ENCODE measurements at regions not wholly inside any gene's neighbourhood (a gene's known extent, or its start where the extent isn't known, plus 50 kb on each side); places are given as distances from the start of the nearest gene placed in this dataset.

- intact Hi-C loops (cut with DNase I; ENCODE audit: low total_unique reads) = no loop called here
- 97 to 100% methylated on average over 1 of the region's 1 CpG for WGBS, 2 donors
- TF ChIP-seq CTCF (IDR thresholded peaks at IDR 0.05) = no peak
- TF ChIP-seq POLR2A (IDR thresholded peaks at IDR 0.05) = no peak
- no peak overlapping the region for H3K4me3 ChIP-seq (ENCODE audit: low read depth, poor library complexity, severe bottlenecking)
- no peak for DNase-seq (ENCODE audit: low spot score in 2 of 2)
These were observed 352.1 kb downstream of the RBM43 start for GRCh38 chr2:150909613-150910012.

- intact Hi-C loops (cut with DNase I; ENCODE audit: low total_unique reads) = no loop called here
- TF ChIP-seq POLR2A (IDR thresholded peaks at IDR 0.05) = no peak
- no peak for TF ChIP-seq CTCF (IDR thresholded peaks at IDR 0.05)
- DNase-seq (ENCODE audit: low spot score in 2 of 2) = no peak
These were observed 352.6 kb downstream of the RBM43 start for GRCh38 chr2:150909090-150909489.

GRCh38 chr2:150907466-150907865 is 354.2 kb downstream of the RBM43 start:
- intact Hi-C loops (cut with DNase I; ENCODE audit: low total_unique reads) = no loop called here
- no peak overlapping the region for H3K4me3 ChIP-seq (ENCODE audit: low read depth, poor library complexity, severe bottlenecking)
- no peak for DNase-seq (ENCODE audit: low spot score in 2 of 2)
- TF ChIP-seq POLR2A (IDR thresholded peaks at IDR 0.05) (no peak), CTCF (IDR thresholded peaks at IDR 0.05) (no peak)
- 70 to 79% methylated on average over 4 of the region's 4 CpGs for WGBS, 2 donors

More at GRCh38 chr2:150909090-150909489, 352.6 kb downstream of the RBM43 start:
- no peak overlapping the region for H3K4me3 ChIP-seq (ENCODE audit: low read depth, poor library complexity, severe bottlenecking)

GRCh38 chr2:150903461-150903860 is 358.2 kb downstream of the RBM43 start:
- 80 to 83% methylated on average over 3 of the region's 3 CpGs for WGBS, 2 donors
- TF ChIP-seq POLR2A (IDR thresholded peaks at IDR 0.05) (no peak), CTCF (IDR thresholded peaks at IDR 0.05) (no peak)
- intact Hi-C loops (cut with DNase I; ENCODE audit: low total_unique reads) = no loop called here
- H3K4me3 ChIP-seq (ENCODE audit: low read depth, poor library complexity, severe bottlenecking) = no peak overlapping the region
- no peak for DNase-seq (ENCODE audit: low spot score in 2 of 2)

- TF ChIP-seq POLR2A (IDR thresholded peaks at IDR 0.05) (no peak), CTCF (IDR thresholded peaks at IDR 0.05) (no peak)
- no peak for DNase-seq (ENCODE audit: low spot score in 2 of 2)
- 46 to 47% methylated on average over 1 of the region's 1 CpG for WGBS, 2 donors
- intact Hi-C loops (cut with DNase I; ENCODE audit: low total_unique reads) = no loop called here
- H3K4me3 ChIP-seq (ENCODE audit: low read depth, poor library complexity, severe bottlenecking) = no peak overlapping the region
These were observed 358.6 kb downstream of the RBM43 start for GRCh38 chr2:150903055-150903454.

- intact Hi-C loops (cut with DNase I; ENCODE audit: low total_unique reads) = no loop called here
- no peak for DNase-seq (ENCODE audit: low spot score in 2 of 2)
- TF ChIP-seq CTCF (IDR thresholded peaks at IDR 0.05) (no peak), POLR2A (IDR thresholded peaks at IDR 0.05) (no peak)
- H3K4me3 ChIP-seq (ENCODE audit: low read depth, poor library complexity, severe bottlenecking) = no peak overlapping the region
- 71 to 73% methylated on average over 1 of the region's 1 CpG for WGBS, 2 donors
These were observed 360.8 kb downstream of the RBM43 start for GRCh38 chr2:150900913-150901312.
